Astrocyte (in vitro differentiated cells and primary cell): ENCODE measurements at regions not wholly inside any gene's neighbourhood (a gene's known extent, or its start where the extent isn't known, plus 50 kb on each side); places are given as distances from the start of the nearest gene placed in this dataset.

ENCODE experiments used
- DNase-seq: peaks from one replicate; pipeline ENCODE4 v3.0.0-alpha.2; 2010; ENCODE audit warnings: low read depth
- FAIRE-seq: peaks from 2 replicates; lab custom pipeline; 2011; peaks lifted over from hg19 to GRCh38; lab: Jason Lieb, UNC
- H2AFZ ChIP-seq: 2 replicates; pipeline ENCODE4 v1.6.0; 2012; ENCODE audit warnings: low read depth, low read length, inconsistent platforms
- H3K27ac ChIP-seq: 2 replicates; pipeline ENCODE4 v1.5.1; 2011; ENCODE audit warnings: low read depth, low read length, inconsistent platforms
- H3K27me3 ChIP-seq: 2 replicates; pipeline ENCODE4 v1.6.0; 2011; ENCODE audit warnings: low read length, inconsistent platforms; ENCODE audit not compliant: insufficient read depth
- H3K36me3 ChIP-seq: 2 replicates; pipeline ENCODE4 v1.5.1; 2011; ENCODE audit warnings: low read length, inconsistent platforms; ENCODE audit not compliant: insufficient read depth
- H3K4me1 ChIP-seq: 2 replicates; pipeline ENCODE4 v1.5.1; 2011; ENCODE audit warnings: low read length, inconsistent platforms; ENCODE audit not compliant: insufficient read depth
- H3K4me2 ChIP-seq: 2 replicates; pipeline ENCODE4 v1.6.0; 2012; ENCODE audit warnings: low read length, inconsistent platforms
- H3K4me3 ChIP-seq: 2 replicates; pipeline ENCODE4 v1.5.1; 2011; ENCODE audit warnings: low read depth, mild to moderate bottlenecking, low read length, inconsistent platforms; ENCODE audit not compliant: insufficient read depth
- H3K79me2 ChIP-seq: 2 replicates; pipeline ENCODE4 v1.6.0; 2012; ENCODE audit warnings: mild to moderate bottlenecking, low read length, inconsistent platforms; ENCODE audit not compliant: insufficient read depth
- H3K9ac ChIP-seq: 2 replicates; pipeline ENCODE4 v1.6.0; 2012; ENCODE audit warnings: mild to moderate bottlenecking, low read length, inconsistent platforms
- H3K9me3 ChIP-seq: 2 replicates; pipeline ENCODE4 v1.5.1; 2012; ENCODE audit warnings: low read depth, mild to moderate bottlenecking, low read length, inconsistent platforms; ENCODE audit not compliant: insufficient read depth
- H4K20me1 ChIP-seq: 2 replicates; pipeline ENCODE4 v1.6.0; 2012; ENCODE audit warnings: low read length, inconsistent platforms; ENCODE audit not compliant: insufficient read depth
- H3K27ac Mint-ChIP-seq: one replicate; pipeline ENCODE4 v1.8.0; 2021; ENCODE audit warnings: mild to moderate bottlenecking, mixed read lengths; ENCODE audit not compliant: unreplicated experiment
- H3K27me3 Mint-ChIP-seq: one replicate; pipeline ENCODE4 v1.8.0; 2021; ENCODE audit warnings: low read depth, mixed read lengths; ENCODE audit not compliant: unreplicated experiment
- H3K36me3 Mint-ChIP-seq: one replicate; pipeline ENCODE4 v1.8.0; 2021; ENCODE audit warnings: low read depth, mixed read lengths; ENCODE audit not compliant: unreplicated experiment
- H3K4me1 Mint-ChIP-seq: one replicate; pipeline ENCODE4 v1.8.0; 2021; ENCODE audit warnings: low read depth, mixed read lengths; ENCODE audit not compliant: unreplicated experiment
- H3K4me3 Mint-ChIP-seq: one replicate; pipeline ENCODE4 v1.8.0; 2021; ENCODE audit warnings: mild to moderate bottlenecking, moderate library complexity, mixed read lengths; ENCODE audit not compliant: unreplicated experiment
- H3K9me3 Mint-ChIP-seq: one replicate; pipeline ENCODE4 v1.8.0; 2021; ENCODE audit warnings: mild to moderate bottlenecking, mixed read lengths; ENCODE audit not compliant: unreplicated experiment
- EZH2 ChIP-seq: IDR thresholded peaks from 2 replicates; pipeline ENCODE4 v1.6.1; 2012; ENCODE audit warnings: mild to moderate bottlenecking, low read length, inconsistent platforms; ENCODE audit not compliant: insufficient read depth
- TF ChIP-seq, protein P1 (sequence below): IDR thresholded peaks from 2 replicates; pipeline ENCODE4 v1.5.1; 2011; ENCODE audit warnings: low read depth, mild to moderate bottlenecking, inconsistent platforms, low read length, moderate library complexity; ENCODE audit not compliant: insufficient read depth

DNA sequence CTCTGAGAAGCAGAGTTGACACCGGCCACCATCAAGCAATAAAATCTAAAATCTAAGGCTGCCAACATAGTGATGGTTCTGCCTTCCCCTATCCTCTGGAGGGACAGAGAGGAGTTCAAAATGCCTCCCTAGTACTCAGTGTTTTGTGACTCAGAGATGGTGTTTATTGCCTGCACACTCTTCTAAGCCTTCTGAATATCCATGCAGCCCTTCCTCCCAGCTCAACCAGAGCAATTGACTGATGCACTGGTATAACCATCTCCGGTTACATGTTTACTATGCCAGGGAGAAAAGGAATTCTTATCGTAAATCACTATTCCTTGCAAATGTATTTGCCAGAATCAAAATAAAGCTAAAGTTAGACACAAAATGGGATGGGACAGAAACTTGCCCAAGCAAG lies 132.9 kb upstream of the RAB4A start:
- Histone ChIP-seq H3K9me3 (peaks cover 9% of the 10 kb centered on the region), H3K27ac (no peak overlapping the region), H3K4me3 (no peak overlapping the region), H2AFZ (no peak overlapping the region), H3K4me1 (no peaks in the 10 kb centered on the region), H3K79me2 (no peaks in the 10 kb centered on the region), H3K27me3 (peaks cover 7% of the 10 kb centered on the region), H3K4me2 (no peak overlapping the region), H3K36me3 (no peaks in the 10 kb centered on the region), H3K9ac (no peak overlapping the region), H4K20me1 (no peaks in the 10 kb centered on the region)
- H3K9me3 Mint-ChIP-seq = peaks cover 15% of the 10 kb centered on the region
- DNase-seq = no peak
- no peak for FAIRE-seq
- peaks cover 20% of the 10 kb centered on the region for H3K27me3 Mint-ChIP-seq
- H3K4me1 Mint-ChIP-seq = peaks cover 13% of the 10 kb centered on the region
- no peak overlapping the region for H3K4me3 Mint-ChIP-seq
- TF ChIP-seq, protein P1, sequence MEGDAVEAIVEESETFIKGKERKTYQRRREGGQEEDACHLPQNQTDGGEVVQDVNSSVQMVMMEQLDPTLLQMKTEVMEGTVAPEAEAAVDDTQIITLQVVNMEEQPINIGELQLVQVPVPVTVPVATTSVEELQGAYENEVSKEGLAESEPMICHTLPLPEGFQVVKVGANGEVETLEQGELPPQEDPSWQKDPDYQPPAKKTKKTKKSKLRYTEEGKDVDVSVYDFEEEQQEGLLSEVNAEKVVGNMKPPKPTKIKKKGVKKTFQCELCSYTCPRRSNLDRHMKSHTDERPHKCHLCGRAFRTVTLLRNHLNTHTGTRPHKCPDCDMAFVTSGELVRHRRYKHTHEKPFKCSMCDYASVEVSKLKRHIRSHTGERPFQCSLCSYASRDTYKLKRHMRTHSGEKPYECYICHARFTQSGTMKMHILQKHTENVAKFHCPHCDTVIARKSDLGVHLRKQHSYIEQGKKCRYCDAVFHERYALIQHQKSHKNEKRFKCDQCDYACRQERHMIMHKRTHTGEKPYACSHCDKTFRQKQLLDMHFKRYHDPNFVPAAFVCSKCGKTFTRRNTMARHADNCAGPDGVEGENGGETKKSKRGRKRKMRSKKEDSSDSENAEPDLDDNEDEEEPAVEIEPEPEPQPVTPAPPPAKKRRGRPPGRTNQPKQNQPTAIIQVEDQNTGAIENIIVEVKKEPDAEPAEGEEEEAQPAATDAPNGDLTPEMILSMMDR = no peak
- H3K36me3 Mint-ChIP-seq = no peaks in the 10 kb centered on the region
- no peak overlapping the region for H3K27ac Mint-ChIP-seq

DNA sequence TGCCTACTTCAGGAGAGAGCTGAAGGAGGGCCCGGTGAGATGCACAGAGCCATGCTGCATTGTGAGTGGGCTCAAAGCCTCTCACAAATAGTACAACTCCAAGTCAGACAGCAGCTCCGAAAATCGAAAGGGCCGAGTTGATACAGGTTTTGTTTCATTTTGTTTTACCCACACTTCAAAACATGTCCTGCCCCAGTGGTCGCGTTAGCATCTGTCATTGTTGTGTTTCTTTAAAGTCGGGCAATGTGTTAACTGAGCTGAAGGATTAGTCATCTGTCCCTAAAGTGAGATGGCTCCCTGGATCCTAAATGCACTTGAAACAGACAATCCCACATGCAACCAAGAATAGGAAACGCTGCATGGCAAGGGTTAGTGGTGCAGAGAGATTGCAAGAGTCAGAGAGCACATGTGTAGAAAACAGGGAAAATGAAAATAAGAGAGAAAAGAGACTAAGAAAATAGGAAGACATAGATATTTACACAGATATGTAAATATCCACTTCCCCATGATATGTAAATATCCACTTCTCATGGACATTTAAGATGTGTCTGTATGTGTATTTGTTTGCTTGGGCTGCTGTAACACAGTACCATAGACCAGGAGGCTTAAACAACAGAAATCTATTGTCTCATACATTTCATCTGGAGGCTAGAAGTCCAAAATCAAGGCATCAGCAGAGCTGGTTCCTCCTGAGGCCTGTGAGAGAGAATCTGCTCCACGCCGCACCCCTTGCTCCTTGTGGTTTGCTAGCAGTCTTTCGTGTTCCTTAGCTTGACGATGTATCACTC lies 131.4 kb upstream of the RAB4A start:
- no peak overlapping the region for H3K4me3 Mint-ChIP-seq
- no peak for TF ChIP-seq EZH2
- peaks cover 28% of the 10 kb centered on the region for H3K27me3 Mint-ChIP-seq
- FAIRE-seq (no peak), DNase-seq (no peak)
- no peaks in the 10 kb centered on the region for H4K20me1 ChIP-seq
- peaks cover 9% of the 10 kb centered on the region for H3K9me3 ChIP-seq
- peaks cover 7% of the 10 kb centered on the region for H3K27me3 ChIP-seq
- H3K4me1 Mint-ChIP-seq = peaks cover 13% of the 10 kb centered on the region
- no peak overlapping the region for H3K27ac Mint-ChIP-seq
- H3K9ac ChIP-seq = no peak overlapping the region
- no peaks in the 10 kb centered on the region for H3K36me3 Mint-ChIP-seq
- H3K36me3 ChIP-seq = no peaks in the 10 kb centered on the region
- H3K4me2 ChIP-seq = no peak overlapping the region
- no peaks in the 10 kb centered on the region for H3K79me2 ChIP-seq
- H3K9me3 Mint-ChIP-seq = peaks cover 12% of the 10 kb centered on the region
- H3K27ac ChIP-seq = no peak overlapping the region
- no peak overlapping the region for H2AFZ ChIP-seq
- no peak overlapping the region for H3K4me3 ChIP-seq
- H3K4me1 ChIP-seq = no peaks in the 10 kb centered on the region

DNA sequence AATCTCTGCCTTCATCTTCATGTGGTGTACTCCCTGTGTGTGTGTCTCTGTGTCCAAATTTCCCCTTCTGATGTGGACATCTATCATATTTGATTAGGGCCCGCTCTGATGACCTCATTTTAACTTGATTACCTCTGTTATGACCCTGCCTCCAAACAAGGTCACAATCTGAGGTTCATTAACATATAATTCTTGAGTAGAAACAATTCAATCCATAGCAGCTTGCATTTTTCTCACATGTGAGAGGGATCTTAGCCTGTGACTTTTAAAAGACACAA lies 130.9 kb upstream of the RAB4A start:
- Histone ChIP-seq H3K4me2 (no peak overlapping the region), H3K9ac (no peak overlapping the region), H4K20me1 (no peaks in the 10 kb centered on the region), H3K4me1 (no peaks in the 10 kb centered on the region), H3K4me3 (no peak overlapping the region), H2AFZ (no peak overlapping the region), H3K27ac (no peak overlapping the region), H3K9me3 (peaks cover 8% of the 10 kb centered on the region), H3K79me2 (no peaks in the 10 kb centered on the region), H3K36me3 (no peaks in the 10 kb centered on the region), H3K27me3 (peaks cover 7% of the 10 kb centered on the region)
- Mint-ChIP-seq H3K4me3 (no peak overlapping the region), H3K36me3 (no peaks in the 10 kb centered on the region), H3K27ac (no peak overlapping the region), H3K4me1 (peaks cover 13% of the 10 kb centered on the region), H3K27me3 (peaks cover 31% of the 10 kb centered on the region), H3K9me3 (peaks cover 12% of the 10 kb centered on the region)
- TF ChIP-seq, protein P1 = no peak
- TF ChIP-seq EZH2 = no peak
- FAIRE-seq (no peak), DNase-seq (no peak)
